ENCODE measurements at regions not wholly inside any gene's neighbourhood (a gene's known extent, or its start where the extent isn't known, plus 50 kb on each side); places are given as distances from the start of the nearest gene placed in this dataset.

DNA sequence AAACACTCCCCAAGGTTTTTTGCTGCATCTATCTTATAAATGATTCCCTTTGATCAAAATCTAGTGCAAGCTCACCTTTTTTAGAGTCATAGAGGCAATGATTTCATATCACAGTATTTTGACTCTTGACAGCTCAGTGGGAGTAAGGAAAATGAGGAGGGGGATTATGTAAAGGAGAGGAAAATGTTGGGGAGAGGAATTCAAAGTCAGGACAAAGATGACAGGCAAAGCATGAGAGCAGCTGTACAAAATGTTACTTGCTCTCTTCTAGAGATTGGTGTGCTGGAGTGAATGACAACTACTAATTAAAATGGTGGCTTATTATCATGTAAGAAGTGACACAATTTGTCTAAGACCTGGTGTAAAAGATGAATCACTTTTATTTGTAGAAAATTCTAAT, 644.6 kb upstream of the CHORDC1 start:
- TF ChIP-seq, protein P1, sequence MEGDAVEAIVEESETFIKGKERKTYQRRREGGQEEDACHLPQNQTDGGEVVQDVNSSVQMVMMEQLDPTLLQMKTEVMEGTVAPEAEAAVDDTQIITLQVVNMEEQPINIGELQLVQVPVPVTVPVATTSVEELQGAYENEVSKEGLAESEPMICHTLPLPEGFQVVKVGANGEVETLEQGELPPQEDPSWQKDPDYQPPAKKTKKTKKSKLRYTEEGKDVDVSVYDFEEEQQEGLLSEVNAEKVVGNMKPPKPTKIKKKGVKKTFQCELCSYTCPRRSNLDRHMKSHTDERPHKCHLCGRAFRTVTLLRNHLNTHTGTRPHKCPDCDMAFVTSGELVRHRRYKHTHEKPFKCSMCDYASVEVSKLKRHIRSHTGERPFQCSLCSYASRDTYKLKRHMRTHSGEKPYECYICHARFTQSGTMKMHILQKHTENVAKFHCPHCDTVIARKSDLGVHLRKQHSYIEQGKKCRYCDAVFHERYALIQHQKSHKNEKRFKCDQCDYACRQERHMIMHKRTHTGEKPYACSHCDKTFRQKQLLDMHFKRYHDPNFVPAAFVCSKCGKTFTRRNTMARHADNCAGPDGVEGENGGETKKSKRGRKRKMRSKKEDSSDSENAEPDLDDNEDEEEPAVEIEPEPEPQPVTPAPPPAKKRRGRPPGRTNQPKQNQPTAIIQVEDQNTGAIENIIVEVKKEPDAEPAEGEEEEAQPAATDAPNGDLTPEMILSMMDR (conservative IDR thresholded peaks at IDR 0.05; ENCODE audit: low read depth, low read length), result no peak
- TF ChIP-seq EZH2 (IDR thresholded peaks at IDR 0.05; ENCODE audit: borderline replicate concordance, low read depth, low read length, poor library complexity, severe bottlenecking), result no peak
